HUES64 (cell line): ENCODE measurements at regions not wholly inside any gene's neighbourhood (a gene's known extent, or its start where the extent isn't known, plus 50 kb on each side); places are given as distances from the start of the nearest gene placed in this dataset.
"Not testable (repeated sequence)": the region's sequence is repeated elsewhere in the genome, so short reads cannot be mapped to it uniquely, and the experiment has no call there.

Experiments
- H3K27ac ChIP-seq: 2 replicates; pipeline ENCODE4 v1.7.0; 2013; ENCODE audit warnings: low read depth, low read length, inconsistent platforms
- H3K27me3 ChIP-seq: 2 replicates; pipeline ENCODE4 v1.6.1; 2013; ENCODE audit warnings: mild to moderate bottlenecking, low read length; ENCODE audit not compliant: insufficient read depth
- H3K36me3 ChIP-seq: 2 replicates; pipeline ENCODE4 v1.6.1; 2013; ENCODE audit warnings: mild to moderate bottlenecking, low read length; ENCODE audit not compliant: insufficient read depth
- H3K4me1 ChIP-seq: 2 replicates; pipeline ENCODE4 v1.6.1; 2013; ENCODE audit warnings: mild to moderate bottlenecking, low read length, moderate library complexity; ENCODE audit not compliant: insufficient read depth
- H3K4me3 ChIP-seq: 2 replicates; pipeline ENCODE4 v1.5.1; 2013; ENCODE audit warnings: mild to moderate bottlenecking, low read length, moderate library complexity
- H3K9ac ChIP-seq: 2 replicates; pipeline ENCODE4 v1.6.1; 2013; ENCODE audit warnings: mild to moderate bottlenecking, low read depth, low read length
- H3K9me3 ChIP-seq: 2 replicates; pipeline ENCODE4 v1.6.1; 2013; ENCODE audit warnings: low read depth, low read length; ENCODE audit not compliant: insufficient read depth
- WGBS: fragments of 150-250, 120-280 bp; methylation state at CpG from one replicate; pipeline ENCODE4 v1.1.7; 2013; ENCODE audit warnings: missing lambda C conversion rate; 5-methylcytosine and 5-hydroxymethylcytosine counted together

DNA sequence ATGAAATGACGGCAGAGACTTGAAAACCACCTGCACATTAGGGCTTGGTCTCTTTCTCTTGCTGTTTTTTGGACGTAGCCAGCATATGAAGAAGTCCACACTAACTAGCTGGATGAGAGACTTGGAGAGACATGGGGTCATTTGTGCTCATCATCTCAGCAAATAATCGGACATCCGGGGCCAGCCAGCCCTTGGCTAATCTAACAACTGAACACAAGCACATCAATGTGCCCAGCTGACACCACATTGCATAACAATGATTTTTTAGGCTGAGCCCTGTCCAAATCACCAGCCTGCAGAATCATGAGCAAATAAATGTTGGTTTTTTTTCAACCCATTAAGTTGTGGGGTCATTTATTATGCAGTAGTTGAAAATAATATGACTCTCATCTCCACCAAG, 460.3 kb upstream of the LARGE1 start:
- Histone ChIP-seq H3K4me3 (no peak overlapping the region), H3K27me3 (no peaks in the 10 kb centered on the region), H3K9me3 (no peaks in the 10 kb centered on the region), H3K4me1 (no peaks in the 10 kb centered on the region), H3K9ac (no peak overlapping the region), H3K27ac (no peak overlapping the region), H3K36me3 (no peaks in the 10 kb centered on the region)
- WGBS = 96% methylated on average over 4 of the region's 4 CpGs

DNA sequence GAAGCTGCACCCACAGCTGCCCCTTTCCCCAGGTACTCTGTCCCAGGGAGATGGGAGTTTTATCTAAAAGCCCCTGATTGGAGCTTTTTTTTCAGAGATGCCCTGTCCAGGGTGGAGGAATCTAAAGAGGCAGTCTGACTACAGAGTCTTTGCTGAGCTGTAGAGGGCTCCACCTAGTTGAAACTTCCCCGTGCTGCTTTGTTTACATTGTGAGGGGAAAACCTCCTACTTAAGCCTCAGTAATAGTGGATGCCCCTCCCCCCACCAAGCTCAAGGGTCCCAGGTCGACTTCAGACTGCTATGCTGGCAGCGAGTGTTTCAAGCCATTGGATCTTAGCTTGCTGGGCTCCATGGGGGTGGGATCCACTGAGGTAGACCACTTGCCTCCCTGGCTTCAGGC, 470.1 kb upstream of the LARGE1 start:
- Histone ChIP-seq H3K9me3 (0 out of 2 replicates have a peak, but pooled peaks cover 5% of the 10 kb centered on the region), H3K4me3 (no peak overlapping the region), H3K27me3 (no peaks in the 10 kb centered on the region), H3K27ac (no peak overlapping the region), H3K36me3 (no peaks in the 10 kb centered on the region), H3K4me1 (no peaks in the 10 kb centered on the region), H3K9ac (no peak overlapping the region)
- WGBS = 39% methylated on average over 3 of the region's 3 CpGs

DNA sequence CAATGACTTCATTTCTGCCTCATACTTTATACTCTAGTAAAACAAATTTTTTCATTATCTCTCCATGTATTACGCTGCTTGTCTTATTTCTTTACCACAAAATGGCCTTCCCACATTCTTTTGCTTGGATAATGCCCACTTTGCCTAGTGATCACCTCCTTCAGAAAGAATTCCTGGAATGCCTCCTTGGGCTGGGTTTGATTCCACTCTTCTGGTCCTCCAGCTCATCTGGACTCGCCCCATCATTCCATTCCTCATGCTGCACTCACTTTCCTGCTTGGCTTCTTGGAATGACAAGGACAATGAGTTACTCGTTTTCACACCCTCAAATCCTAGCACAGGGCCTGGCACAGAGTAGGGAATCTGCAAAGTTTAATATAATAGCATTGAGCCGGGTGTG, 475.1 kb upstream of the LARGE1 start:
- H3K4me1 ChIP-seq = no peaks in the 10 kb centered on the region
- no peak overlapping the region for H3K4me3 ChIP-seq
- H3K9me3 ChIP-seq = 0 out of 2 replicates have a peak, but pooled peaks cover 3% of the 10 kb centered on the region
- no peaks in the 10 kb centered on the region for H3K27me3 ChIP-seq
- H3K27ac ChIP-seq = no peak overlapping the region
- 89% methylated on average over 4 of the region's 4 CpGs for WGBS
- no peak overlapping the region for H3K9ac ChIP-seq
- no peaks in the 10 kb centered on the region for H3K36me3 ChIP-seq

DNA sequence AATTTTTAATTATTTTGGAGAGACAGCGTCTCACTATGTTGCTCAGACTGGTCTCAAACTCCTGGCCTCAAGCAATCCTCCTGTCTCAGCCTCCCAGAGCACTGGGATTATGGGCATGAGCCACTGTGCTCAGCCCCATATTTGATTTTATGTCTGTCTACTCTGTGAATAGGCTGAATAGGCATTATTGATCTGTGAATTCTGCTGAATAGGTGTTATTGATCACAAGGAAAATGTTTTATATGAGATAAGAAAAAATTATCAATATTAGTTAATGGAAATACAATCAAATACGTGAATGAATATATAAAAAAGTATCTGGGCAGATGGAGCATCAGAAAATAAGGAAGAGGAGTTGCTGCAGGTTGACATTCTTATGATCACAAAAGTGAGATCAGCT, 483.4 kb upstream of the LARGE1 start:
- H3K4me3 ChIP-seq = no peak overlapping the region
- WGBS = 98% methylated on average over 2 of the region's 2 CpGs

DNA sequence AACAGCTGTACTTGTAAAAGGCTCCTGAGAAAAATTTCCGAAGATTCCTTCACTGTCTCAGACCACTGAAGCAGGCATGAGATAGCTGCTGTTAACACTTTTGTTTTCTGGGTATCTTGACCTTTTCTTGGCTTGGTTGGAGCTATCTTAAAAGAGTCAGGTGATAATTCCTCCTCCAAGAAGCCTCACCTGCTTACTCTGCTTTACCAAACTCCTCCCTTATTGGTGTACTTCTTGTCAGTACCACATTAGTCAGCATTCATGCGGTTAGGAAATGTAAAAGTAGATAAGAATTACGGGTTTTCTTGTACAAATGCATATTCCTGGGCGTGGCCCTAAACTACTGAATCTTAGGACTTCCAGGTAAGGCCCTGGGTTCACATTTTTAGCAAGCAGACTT, 489.8 kb upstream of the LARGE1 start:
- no peak overlapping the region for H3K4me3 ChIP-seq
- WGBS = 90% methylated on average over 4 of the region's 4 CpGs
- H3K27ac ChIP-seq = no peak overlapping the region
- H3K27me3 ChIP-seq = no peaks in the 10 kb centered on the region
- H3K4me1 ChIP-seq = no peaks in the 10 kb centered on the region
- H3K36me3 ChIP-seq = no peaks in the 10 kb centered on the region
- H3K9me3 ChIP-seq = no peaks in the 10 kb centered on the region
- H3K9ac ChIP-seq = no peak overlapping the region

More for the DNA sequence above, 483.4 kb upstream of the LARGE1 start:
- H3K27me3 ChIP-seq = no peaks in the 10 kb centered on the region
- H3K9me3 ChIP-seq = no peaks in the 10 kb centered on the region
- no peak overlapping the region for H3K27ac ChIP-seq
- no peaks in the 10 kb centered on the region for H3K36me3 ChIP-seq
- no peak overlapping the region for H3K9ac ChIP-seq
- H3K4me1 ChIP-seq = no peaks in the 10 kb centered on the region

DNA sequence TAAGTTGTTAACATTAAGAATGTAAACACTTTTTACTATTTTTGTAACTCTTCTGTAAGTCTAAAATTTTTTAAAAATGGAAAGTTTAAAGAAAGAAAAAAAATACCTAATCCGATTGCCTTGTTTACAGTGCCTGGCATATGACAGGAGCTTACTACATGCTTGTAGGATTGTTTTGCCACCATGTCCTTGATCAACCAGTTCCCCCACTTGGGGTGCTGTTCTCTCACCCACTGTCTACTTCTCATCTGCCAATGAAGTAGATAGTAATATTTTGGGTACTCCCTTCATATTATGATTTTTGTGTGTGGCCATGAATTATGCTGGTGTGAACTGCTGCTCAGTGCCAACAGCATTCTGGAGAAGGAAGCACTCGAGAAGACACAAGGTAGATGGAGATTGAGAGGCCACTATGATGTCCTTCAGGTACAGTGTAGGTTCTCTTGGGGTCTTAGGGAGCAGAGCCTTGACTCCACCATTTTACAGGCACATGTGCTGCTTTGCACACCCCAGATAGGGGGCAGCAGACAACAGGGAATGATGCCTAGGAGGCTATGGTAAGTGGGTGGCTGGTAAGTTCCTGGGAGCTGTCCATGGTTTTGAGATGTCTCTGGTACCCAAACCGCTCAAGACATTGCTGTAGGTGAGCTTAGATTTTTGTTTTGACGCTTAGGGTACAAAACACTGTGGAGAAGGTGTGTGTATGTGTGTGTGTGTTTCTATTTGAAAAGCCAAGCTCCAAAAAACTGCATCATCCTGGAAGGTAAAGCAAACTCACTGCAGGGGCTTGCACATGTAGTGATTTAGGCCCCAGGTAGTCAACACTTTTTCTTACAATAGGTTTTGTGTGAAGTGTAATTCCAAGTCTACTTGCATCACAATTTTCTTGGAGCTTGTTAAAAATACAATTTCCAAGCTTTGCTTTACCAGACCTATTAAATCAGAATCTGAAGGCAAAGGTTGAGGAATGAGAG, 494.5 kb upstream of the LARGE1 start:
- Histone ChIP-seq H3K4me1 (peaks cover 12% of the 10 kb centered on the region; the same call in 1 of the 2 replicates), H3K27me3 (no peaks in the 10 kb centered on the region), H3K9ac (no peak overlapping the region), H3K4me3 (no peak overlapping the region), H3K36me3 (no peaks in the 10 kb centered on the region), H3K27ac (no peak overlapping the region), H3K9me3 (no peaks in the 10 kb centered on the region)
- 27% methylated on average over 4 of the region's 4 CpGs for WGBS

DNA sequence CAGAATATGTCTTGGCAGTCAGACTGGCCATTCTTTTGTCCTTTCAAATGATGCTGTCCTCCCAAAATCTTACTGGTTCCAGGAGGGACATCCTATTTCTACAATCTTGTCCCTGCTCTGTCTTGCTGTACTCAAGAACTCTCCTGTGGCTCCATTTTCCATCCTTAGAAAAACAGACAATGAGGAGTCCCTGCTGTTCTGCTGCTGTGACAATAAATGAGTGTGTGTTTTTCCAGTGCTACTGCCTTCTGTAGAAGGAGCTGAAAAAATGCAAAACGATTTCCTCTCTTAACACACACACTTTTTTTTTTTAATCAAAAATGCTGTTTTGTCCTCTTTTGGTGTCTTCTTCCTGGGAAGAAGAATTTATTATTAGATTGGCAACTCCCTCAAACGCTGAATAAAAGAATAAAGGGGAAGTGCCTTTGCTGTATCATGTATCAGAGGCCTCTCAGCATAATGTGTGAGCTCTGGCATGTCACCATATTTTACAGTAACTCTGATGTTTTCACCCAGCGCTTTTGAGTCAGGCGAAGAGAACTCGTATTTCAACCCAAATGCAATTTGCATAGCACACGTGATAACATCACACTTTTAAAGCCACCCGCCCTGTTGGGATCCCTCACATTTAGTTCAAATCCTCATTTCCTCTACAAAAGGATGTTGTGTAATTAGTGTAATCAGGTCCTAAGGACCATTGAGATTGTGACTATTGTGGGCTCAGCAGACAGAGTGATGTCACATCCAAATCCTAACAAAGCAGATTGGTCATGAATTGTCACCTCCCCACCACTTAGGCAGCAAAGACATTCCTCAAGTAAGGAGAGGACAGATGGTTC, 496.0 kb upstream of the LARGE1 start:
- no peaks in the 10 kb centered on the region for H3K27me3 ChIP-seq
- no peaks in the 10 kb centered on the region for H3K36me3 ChIP-seq
- H3K4me3 ChIP-seq = no peak overlapping the region
- peaks cover 12% of the 10 kb centered on the region; the same call in 1 of the 2 replicates for H3K4me1 ChIP-seq
- H3K27ac ChIP-seq = no peak overlapping the region; the same call in 1 of the 2 replicates
- 48% methylated on average over 6 of the region's 7 CpGs for WGBS
- no peak overlapping the region for H3K9ac ChIP-seq
- H3K9me3 ChIP-seq = no peaks in the 10 kb centered on the region

DNA sequence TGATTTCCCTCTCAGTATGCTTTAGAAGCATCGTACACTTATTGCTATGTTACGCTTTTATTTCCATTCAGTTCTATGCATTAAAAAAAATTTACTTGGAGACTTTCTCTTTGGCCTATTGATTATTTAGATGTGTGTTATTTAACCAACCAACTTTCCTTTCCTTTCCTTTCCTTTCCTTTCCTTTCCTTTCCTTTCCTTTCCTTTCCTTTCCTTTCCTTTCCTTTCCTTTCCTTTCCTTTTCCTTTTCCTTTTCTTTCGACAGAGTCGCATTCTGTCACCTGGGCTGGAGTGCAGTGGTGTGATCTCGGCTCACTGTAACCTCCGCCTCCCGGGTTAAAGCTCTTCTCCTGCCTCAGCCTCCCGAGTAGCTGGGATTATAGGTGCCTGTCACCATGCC, 502.7 kb upstream of the LARGE1 start:
- H3K4me3 ChIP-seq, H3K9ac ChIP-seq, H3K27me3 ChIP-seq, H3K27ac ChIP-seq, H3K4me1 ChIP-seq, H3K9me3 ChIP-seq, H3K36me3 ChIP-seq: not testable (repeated sequence)
- WGBS = 89% methylated on average over 8 of the region's 8 CpGs

DNA sequence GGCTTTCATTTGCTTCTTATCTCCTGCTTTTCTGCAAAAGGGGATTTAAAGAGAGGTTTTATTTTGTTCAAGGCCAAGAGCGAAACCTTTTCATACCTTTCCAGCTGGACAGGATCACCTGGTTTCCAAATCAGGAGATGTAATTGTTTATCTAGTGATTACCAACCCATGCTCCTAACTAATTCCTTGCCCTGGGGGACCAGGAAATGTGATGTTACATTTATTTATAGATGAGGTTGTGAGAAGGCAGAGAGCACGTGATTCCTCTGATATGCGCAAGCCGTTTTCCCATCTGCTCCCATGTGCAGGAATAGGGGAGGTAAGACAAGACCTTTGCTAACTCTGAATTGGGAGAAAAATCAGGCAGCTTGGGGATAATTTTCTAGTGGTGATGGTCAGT, 507.2 kb upstream of the LARGE1 start:
- Histone ChIP-seq H3K4me1 (no peaks in the 10 kb centered on the region), H3K4me3 (no peak overlapping the region), H3K9ac (no peak overlapping the region), H3K36me3 (no peaks in the 10 kb centered on the region), H3K27ac (no peak overlapping the region), H3K9me3 (no peaks in the 10 kb centered on the region), H3K27me3 (no peaks in the 10 kb centered on the region)
- 94% methylated on average over 4 of the region's 4 CpGs for WGBS

DNA sequence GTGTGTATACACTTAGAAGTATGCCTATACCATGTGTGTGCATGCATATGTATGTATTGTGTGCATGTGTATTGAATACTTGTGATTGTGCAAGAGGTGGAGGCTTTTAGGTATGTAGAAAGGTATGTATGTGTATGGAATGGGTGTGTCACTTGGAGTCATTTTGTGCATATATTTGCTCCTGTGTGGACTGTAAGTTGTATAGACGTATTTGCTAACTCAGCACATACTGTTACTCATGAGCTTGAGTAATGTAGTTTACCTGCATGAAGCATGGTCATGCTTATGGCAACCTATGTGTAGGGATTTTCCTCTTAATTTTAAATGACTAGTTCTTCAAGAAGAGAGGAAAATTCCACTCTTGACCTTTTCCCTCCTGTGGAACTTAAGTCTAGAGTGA, 507.6 kb upstream of the LARGE1 start:
- H3K27ac ChIP-seq = no peak overlapping the region
- WGBS = 95% methylated on average over 1 of the region's 1 CpG

DNA sequence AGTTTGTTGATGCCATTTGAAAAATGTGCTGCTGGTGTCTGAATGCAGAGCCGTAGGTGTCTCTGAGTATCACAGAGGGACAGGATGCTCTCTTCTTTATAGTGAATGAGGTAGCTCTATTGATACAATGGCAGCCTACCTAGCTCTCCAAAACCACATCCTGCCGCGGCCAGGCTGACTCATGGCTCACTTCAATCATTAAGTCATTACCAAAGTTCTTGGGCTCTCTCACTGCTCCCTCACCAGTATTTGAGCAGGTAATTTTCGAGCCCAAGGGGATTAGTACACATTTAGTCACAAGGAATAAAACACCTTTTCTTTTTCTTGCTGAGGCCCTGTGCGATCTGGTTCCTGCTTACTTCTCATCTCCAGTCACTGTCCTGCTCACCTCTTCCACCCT, 509.0 kb upstream of the LARGE1 start:
- WGBS = 86% methylated on average over 5 of the region's 5 CpGs
- Histone ChIP-seq H3K27ac (no peak overlapping the region), H3K4me1 (no peaks in the 10 kb centered on the region), H3K9ac (no peak overlapping the region), H3K9me3 (no peaks in the 10 kb centered on the region), H3K27me3 (no peaks in the 10 kb centered on the region), H3K4me3 (no peak overlapping the region), H3K36me3 (no peaks in the 10 kb centered on the region)

More for the DNA sequence above, 507.6 kb upstream of the LARGE1 start:
- H3K27me3 ChIP-seq = no peaks in the 10 kb centered on the region
- no peaks in the 10 kb centered on the region for H3K9me3 ChIP-seq
- H3K4me1 ChIP-seq = no peaks in the 10 kb centered on the region
- no peak overlapping the region for H3K9ac ChIP-seq
- H3K36me3 ChIP-seq = no peaks in the 10 kb centered on the region
- no peak overlapping the region for H3K4me3 ChIP-seq
